ENCODE measurements at regions not wholly inside any gene's neighbourhood (a gene's known extent, or its start where the extent isn't known, plus 50 kb on each side); places are given as distances from the start of the nearest gene placed in this dataset.

DNA sequence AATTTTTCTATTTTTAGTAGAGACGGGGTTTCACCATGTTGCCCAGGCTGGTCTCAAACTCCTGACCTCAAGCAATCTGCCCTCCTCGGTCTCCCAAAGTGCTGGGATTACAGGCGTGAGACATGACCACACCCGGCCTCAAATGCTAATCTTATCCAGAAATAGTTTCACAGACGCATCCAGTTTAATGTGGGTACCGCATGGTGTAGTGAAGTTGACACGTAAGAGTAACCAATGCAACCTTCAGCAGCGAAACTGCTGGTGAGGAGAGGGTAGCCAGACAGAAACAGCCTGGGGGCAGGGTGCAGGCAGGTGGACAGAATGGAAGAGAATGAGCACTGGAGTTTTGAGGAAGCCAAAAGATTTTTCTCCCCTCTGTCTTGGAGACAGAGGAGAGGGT lies 63.5 kb upstream of the FAM180A start:
- H3K9ac ChIP-seq (ENCODE audit: low read depth in 1 of 2, low read length in 2 of 2) = no peak overlapping the region
- peaks cover 0 to 3% (median 0%) of the 10 kb centered on the region in 4 donors for H3K27me3 ChIP-seq (ENCODE audit: control insufficient read depth in 4 of 4, insufficient read depth in 4 of 4, low read length in 3 of 4)
- no peak overlapping the region for H3K4me3 ChIP-seq (ENCODE audit: low read depth in 1 of 3, low read length in 3 of 3)
- TF ChIP-seq CTCF (IDR thresholded peaks at IDR 0.05; ENCODE audit: low read depth, low read length, missing input control) (no peak), REST (IDR thresholded peaks at IDR 0.05) (no peak), ATF3 (IDR thresholded peaks at IDR 0.05) (no peak)
- TF ChIP-seq, protein P1, sequence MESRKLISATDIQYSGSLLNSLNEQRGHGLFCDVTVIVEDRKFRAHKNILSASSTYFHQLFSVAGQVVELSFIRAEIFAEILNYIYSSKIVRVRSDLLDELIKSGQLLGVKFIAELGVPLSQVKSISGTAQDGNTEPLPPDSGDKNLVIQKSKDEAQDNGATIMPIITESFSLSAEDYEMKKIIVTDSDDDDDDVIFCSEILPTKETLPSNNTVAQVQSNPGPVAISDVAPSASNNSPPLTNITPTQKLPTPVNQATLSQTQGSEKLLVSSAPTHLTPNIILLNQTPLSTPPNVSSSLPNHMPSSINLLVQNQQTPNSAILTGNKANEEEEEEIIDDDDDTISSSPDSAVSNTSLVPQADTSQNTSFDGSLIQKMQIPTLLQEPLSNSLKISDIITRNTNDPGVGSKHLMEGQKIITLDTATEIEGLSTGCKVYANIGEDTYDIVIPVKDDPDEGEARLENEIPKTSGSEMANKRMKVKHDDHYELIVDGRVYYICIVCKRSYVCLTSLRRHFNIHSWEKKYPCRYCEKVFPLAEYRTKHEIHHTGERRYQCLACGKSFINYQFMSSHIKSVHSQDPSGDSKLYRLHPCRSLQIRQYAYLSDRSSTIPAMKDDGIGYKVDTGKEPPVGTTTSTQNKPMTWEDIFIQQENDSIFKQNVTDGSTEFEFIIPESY (IDR thresholded peaks at IDR 0.05) = no peak
- no peak overlapping the region for H3K27ac ChIP-seq (ENCODE audit: low read depth in 1 of 2, low read length in 2 of 2)
- no peak for DNase-seq (ENCODE audit: low spot score)
- H3K9me3 ChIP-seq (ENCODE audit: control insufficient read depth in 4 of 4, low read length in 3 of 4) = no peaks in the 10 kb centered on the region
- no peaks in the 10 kb centered on the region for H3K36me3 ChIP-seq (ENCODE audit: control insufficient read depth in 4 of 4, insufficient read depth in 3 of 4, low read depth in 1 of 4, low read length in 3 of 4)
- H3K4me1 ChIP-seq (ENCODE audit: control insufficient read depth in 4 of 4, insufficient read depth in 4 of 4, low read length in 3 of 4) = no peaks in the 10 kb centered on the region
- WGBS = 67% methylated on average over 8 of the region's 8 CpGs

GRCh38 chr7:135811506-135811905 lies 62.9 kb upstream of the FAM180A start:
- H3K27me3 ChIP-seq (ENCODE audit: control insufficient read depth in 4 of 4, insufficient read depth in 4 of 4, low read length in 3 of 4) = peaks cover 0 to 3% (median 0%) of the 10 kb centered on the region in 4 donors
- H3K9me3 ChIP-seq (ENCODE audit: control insufficient read depth in 4 of 4, low read length in 3 of 4) = no peaks in the 10 kb centered on the region
- no peaks in the 10 kb centered on the region for H3K36me3 ChIP-seq (ENCODE audit: control insufficient read depth in 4 of 4, insufficient read depth in 3 of 4, low read depth in 1 of 4, low read length in 3 of 4)
- no peak for DNase-seq (ENCODE audit: low spot score)
- TF ChIP-seq RXRA (IDR thresholded peaks at IDR 0.05) (no peak), MAX (IDR thresholded peaks at IDR 0.05) (no peak), NR2F2 (IDR thresholded peaks at IDR 0.05) (no peak), FOXA2 (IDR thresholded peaks at IDR 0.05) (no peak), HNF4A (conservative IDR thresholded peaks at IDR 0.05) (no peak), TAF1 (conservative IDR thresholded peaks at IDR 0.05) (no peak), RAD21 (IDR thresholded peaks at IDR 0.05) (no peak), HNF4G (IDR thresholded peaks at IDR 0.05) (no peak), EGR1 (IDR thresholded peaks at IDR 0.05; ENCODE audit: low read depth in 2 of 2) (no peak), SP1 (IDR thresholded peaks at IDR 0.05) (no peak), REST (IDR thresholded peaks at IDR 0.05) (no peak), FOXA1 (IDR thresholded peaks at IDR 0.05) (no peak)
- H3K27ac ChIP-seq (ENCODE audit: low read depth in 1 of 2, low read length in 2 of 2) = no peak overlapping the region
- H3K4me3 ChIP-seq (ENCODE audit: low read depth in 1 of 3, low read length in 3 of 3) = no peak overlapping the region
- no peak overlapping the region for H3K9ac ChIP-seq (ENCODE audit: low read depth in 1 of 2, low read length in 2 of 2)
- no peaks in the 10 kb centered on the region for H3K4me1 ChIP-seq (ENCODE audit: control insufficient read depth in 4 of 4, insufficient read depth in 4 of 4, low read length in 3 of 4)
